ENCODE measurements at regions not wholly inside any gene's neighbourhood (a gene's known extent, or its start where the extent isn't known, plus 50 kb on each side); places are given as distances from the start of the nearest gene placed in this dataset.

- Mint-ChIP-seq H3K27ac (no peak overlapping the region), H3K9me3 (peaks cover 7% of the 10 kb centered on the region)
These were observed 249.7 kb upstream of the RUNX1 start for GRCh38 chr21:35298757-35299156.

DNA sequence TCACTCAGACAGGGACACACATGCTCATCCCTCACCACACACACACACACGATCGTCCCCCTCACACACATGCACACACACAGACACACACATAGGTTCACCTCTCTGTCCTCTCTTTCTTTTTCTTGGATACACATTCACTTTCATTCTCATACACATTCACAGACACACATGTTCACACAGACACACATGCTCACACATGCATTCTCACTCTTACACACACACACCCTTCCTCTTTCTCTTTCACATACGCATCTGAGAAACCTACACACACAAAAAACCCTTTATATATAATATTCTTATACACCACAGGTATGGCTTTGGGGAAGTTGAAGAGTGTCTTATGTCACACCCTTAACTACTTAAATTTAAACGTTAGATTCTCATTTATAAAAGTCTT is 248.6 kb upstream of the RUNX1 start:
- H3K27me3 Mint-ChIP-seq = peaks cover 2% of the 10 kb centered on the region
- H3K36me3 Mint-ChIP-seq (ENCODE audit: low read depth) = no peaks in the 10 kb centered on the region
- peaks cover 7% of the 10 kb centered on the region for H3K9me3 Mint-ChIP-seq
- H3K4me1 Mint-ChIP-seq = peaks cover 2% of the 10 kb centered on the region
- intact Hi-C loops (cut with micrococcal nuclease) = no loop called here
- no peak overlapping the region for H3K4me3 Mint-ChIP-seq
- no peak overlapping the region for H3K27ac Mint-ChIP-seq
- peak; percentile 34 for DNase-seq

More at GRCh38 chr21:35298757-35299156, 249.7 kb upstream of the RUNX1 start:
- Mint-ChIP-seq H3K27me3 (peaks cover 2% of the 10 kb centered on the region), H3K4me3 (no peak overlapping the region), H3K4me1 (peaks cover 2% of the 10 kb centered on the region), H3K36me3 (ENCODE audit: low read depth) (no peaks in the 10 kb centered on the region)
- no peak for DNase-seq
- intact Hi-C loops (cut with micrococcal nuclease) = no loop called here

GRCh38 chr21:35294231-35294898 is 245.3 kb upstream of the RUNX1 start:
- H3K4me1 Mint-ChIP-seq = peaks cover 2% of the 10 kb centered on the region
- H3K9me3 Mint-ChIP-seq = peaks cover 3% of the 10 kb centered on the region
- no peak overlapping the region for H3K27ac Mint-ChIP-seq
- H3K27me3 Mint-ChIP-seq = peaks cover 2% of the 10 kb centered on the region
- no peaks in the 10 kb centered on the region for H3K36me3 Mint-ChIP-seq (ENCODE audit: low read depth)
- intact Hi-C loops (cut with micrococcal nuclease) = no loop called here
- H3K4me3 Mint-ChIP-seq = no peak overlapping the region
- no peak for DNase-seq

DNA sequence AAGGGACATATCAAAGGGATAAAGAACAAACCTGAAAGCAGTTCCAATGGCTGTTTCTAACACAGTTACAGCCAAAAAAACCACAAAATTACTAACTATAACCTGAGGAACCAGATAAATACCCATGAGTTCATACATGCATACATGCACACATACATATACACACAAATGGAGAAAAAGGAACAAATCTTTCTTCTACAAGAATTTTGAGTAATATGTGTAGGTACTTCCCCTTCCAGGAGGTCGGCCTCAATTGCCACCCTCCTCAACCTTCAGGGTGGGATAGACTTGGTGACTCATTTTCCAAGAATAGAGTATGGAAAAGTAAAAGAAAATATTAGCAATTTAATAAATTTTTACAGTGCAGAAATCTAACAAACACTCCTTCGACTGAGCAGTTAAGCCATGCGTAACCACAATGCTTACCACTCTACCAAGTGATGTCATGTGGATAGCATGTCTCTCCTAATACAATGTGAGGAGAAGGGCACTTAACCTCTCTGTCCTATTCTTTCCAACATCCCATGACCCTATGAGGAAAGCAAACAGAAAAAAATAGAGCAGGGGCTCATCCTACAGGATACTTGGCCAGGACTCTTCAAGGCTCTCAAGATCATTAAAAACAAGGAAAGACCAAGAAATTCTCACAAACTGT is 243.0 kb upstream of the RUNX1 start:
- DNase-seq = no peak
- H3K36me3 Mint-ChIP-seq (ENCODE audit: low read depth) = peaks cover 4% of the 10 kb centered on the region
- peaks cover 2% of the 10 kb centered on the region for H3K27me3 Mint-ChIP-seq
- no peak overlapping the region for H3K4me3 Mint-ChIP-seq
- intact Hi-C loops (cut with micrococcal nuclease) = no loop called here
- no peak overlapping the region for H3K27ac Mint-ChIP-seq
- peaks cover 2% of the 10 kb centered on the region for H3K4me1 Mint-ChIP-seq
- peaks cover 17% of the 10 kb centered on the region for H3K9me3 Mint-ChIP-seq

DNA sequence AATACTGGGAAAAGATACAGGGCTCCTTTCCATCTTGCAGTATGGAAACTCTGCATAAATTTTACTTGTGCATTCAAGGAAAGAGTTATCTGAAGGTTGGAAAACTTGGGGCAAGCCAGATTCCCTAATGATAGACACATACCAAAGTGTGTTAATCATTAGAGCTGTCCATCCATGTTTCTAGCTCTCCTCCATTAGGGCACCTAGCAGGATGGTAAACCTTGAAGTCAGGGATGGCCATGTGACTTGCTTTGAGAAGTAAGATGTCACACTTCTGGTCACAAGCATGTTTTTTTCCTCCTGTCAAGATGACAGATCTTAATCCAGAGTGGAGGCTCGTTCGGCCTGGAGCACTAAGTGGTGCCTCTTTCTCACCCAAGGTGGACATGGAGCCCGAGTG is 241.9 kb upstream of the RUNX1 start:
- peaks cover 4% of the 10 kb centered on the region for H3K36me3 Mint-ChIP-seq (ENCODE audit: low read depth)
- peaks cover 2% of the 10 kb centered on the region for H3K4me1 Mint-ChIP-seq
- peaks cover 19% of the 10 kb centered on the region for H3K9me3 Mint-ChIP-seq
- no peak for DNase-seq
- no peak overlapping the region for H3K4me3 Mint-ChIP-seq
- intact Hi-C loops (cut with micrococcal nuclease) = no loop called here
- no peaks in the 10 kb centered on the region for H3K27me3 Mint-ChIP-seq
- no peak overlapping the region for H3K27ac Mint-ChIP-seq

DNA sequence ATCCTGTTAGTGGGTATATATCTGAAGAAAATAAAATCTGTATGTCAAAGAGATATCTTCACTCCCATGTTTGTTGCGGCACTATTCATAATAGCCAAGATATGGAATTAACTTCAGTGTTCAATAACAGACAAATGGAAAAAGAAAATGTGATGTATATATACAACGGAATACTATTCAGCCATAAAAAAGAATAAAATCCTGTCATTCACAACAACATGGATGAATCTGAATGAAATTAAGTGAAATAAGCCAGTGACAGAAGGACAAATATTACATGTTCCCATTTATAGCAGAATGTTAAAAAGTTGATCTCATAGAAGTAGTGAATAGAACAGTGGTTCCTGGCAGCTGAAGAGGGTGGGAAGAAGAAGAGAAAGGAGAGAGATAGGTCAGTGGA is 239.1 kb upstream of the RUNX1 start:
- no peak for DNase-seq
- peaks cover 4% of the 10 kb centered on the region for H3K36me3 Mint-ChIP-seq (ENCODE audit: low read depth)
- H3K27ac Mint-ChIP-seq = no peak overlapping the region
- peaks cover 26% of the 10 kb centered on the region for H3K9me3 Mint-ChIP-seq
- no peaks in the 10 kb centered on the region for H3K27me3 Mint-ChIP-seq
- no peaks in the 10 kb centered on the region for H3K4me1 Mint-ChIP-seq
- H3K4me3 Mint-ChIP-seq = no peak overlapping the region
- intact Hi-C loops (cut with micrococcal nuclease) = no loop called here

DNA sequence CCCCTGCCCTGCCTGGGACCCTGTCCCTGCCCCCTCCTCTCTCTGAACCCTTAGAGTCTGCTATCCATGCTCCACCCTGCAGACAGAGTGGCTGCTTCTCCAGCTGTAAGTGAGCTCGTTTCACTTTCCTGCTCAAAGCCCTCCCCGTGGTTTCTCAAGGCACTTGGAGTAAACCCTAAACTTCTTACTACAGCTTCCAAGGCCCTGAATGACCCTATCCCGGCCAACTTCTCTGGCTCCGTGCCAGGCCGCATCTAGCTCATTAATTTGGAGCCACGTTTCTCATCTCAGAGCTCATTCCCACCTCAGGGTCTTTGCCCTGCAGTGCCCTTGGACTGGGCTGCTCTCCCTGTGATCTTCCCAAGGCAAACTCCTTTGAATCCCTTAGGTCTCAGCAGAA is 235.1 kb upstream of the RUNX1 start:
- Mint-ChIP-seq H3K27ac (no peak overlapping the region), H3K9me3 (peaks cover 26% of the 10 kb centered on the region), H3K27me3 (no peaks in the 10 kb centered on the region), H3K4me1 (peaks cover 4% of the 10 kb centered on the region), H3K36me3 (ENCODE audit: low read depth) (peaks cover 4% of the 10 kb centered on the region), H3K4me3 (no peak overlapping the region)
- intact Hi-C loops (cut with micrococcal nuclease) = no loop called here
- DNase-seq = peak; percentile 51

- H3K36me3 Mint-ChIP-seq (ENCODE audit: low read depth) = peaks cover 4% of the 10 kb centered on the region
- H3K4me3 Mint-ChIP-seq = no peak overlapping the region
- peaks cover 4% of the 10 kb centered on the region for H3K4me1 Mint-ChIP-seq
- intact Hi-C loops (cut with micrococcal nuclease) = no loop called here
- no peak overlapping the region for H3K27ac Mint-ChIP-seq
- DNase-seq = peak; percentile 37
- no peaks in the 10 kb centered on the region for H3K27me3 Mint-ChIP-seq
- peaks cover 19% of the 10 kb centered on the region for H3K9me3 Mint-ChIP-seq
These were observed 233.8 kb upstream of the RUNX1 start for GRCh38 chr21:35282944-35283343.

DNA sequence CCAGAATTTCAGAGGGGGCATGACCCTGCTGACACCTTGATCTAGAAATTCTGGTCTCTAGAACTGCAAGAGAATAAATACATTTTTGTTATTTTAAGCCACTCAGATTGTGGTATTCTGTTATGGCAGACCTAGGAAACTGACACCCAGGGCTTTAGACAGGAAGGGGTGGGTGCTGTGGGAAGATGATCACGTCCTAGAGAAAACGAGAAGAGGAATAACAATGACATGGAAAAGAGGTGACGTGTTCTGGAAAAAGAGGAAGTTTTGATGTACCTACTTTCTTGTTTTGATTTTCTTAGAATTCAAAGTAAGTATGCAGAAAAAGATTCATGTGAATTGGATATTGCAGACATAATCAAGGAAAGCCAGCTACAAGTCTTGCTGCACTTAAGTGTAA is 232.9 kb upstream of the RUNX1 start:
- H3K27ac Mint-ChIP-seq = no peak overlapping the region
- DNase-seq = peak; percentile 16
- no peak overlapping the region for H3K4me3 Mint-ChIP-seq
- H3K9me3 Mint-ChIP-seq = peaks cover 12% of the 10 kb centered on the region
- H3K4me1 Mint-ChIP-seq = peaks cover 4% of the 10 kb centered on the region
- H3K27me3 Mint-ChIP-seq = no peaks in the 10 kb centered on the region
- no peaks in the 10 kb centered on the region for H3K36me3 Mint-ChIP-seq (ENCODE audit: low read depth)
- intact Hi-C loops (cut with micrococcal nuclease) = no loop called here

DNA sequence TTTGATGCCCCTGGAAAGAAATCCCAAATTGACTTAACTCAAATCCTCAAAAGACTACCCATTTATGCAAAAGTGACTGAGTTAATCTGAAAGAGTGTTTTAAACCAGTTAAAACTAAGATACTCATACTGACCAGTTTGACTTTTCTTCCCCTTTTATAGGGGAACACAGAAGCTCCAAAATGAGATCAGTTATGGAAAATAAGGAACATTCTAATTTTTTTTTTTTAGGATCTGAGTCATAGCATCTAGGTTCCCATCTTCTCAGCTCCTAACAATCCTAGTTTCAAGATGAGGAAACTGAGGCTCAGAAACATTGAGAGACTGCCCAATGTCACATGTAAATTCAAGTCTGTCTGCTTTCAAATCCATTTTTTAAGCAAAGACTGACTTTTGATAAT is 231.1 kb upstream of the RUNX1 start:
- Mint-ChIP-seq H3K4me1 (peaks cover 4% of the 10 kb centered on the region), H3K36me3 (ENCODE audit: low read depth) (no peaks in the 10 kb centered on the region), H3K9me3 (peaks cover 4% of the 10 kb centered on the region), H3K27me3 (no peaks in the 10 kb centered on the region), H3K4me3 (no peak overlapping the region), H3K27ac (no peak overlapping the region)
- intact Hi-C loops (cut with micrococcal nuclease) = no loop called here
- DNase-seq = peak; percentile 3

DNA sequence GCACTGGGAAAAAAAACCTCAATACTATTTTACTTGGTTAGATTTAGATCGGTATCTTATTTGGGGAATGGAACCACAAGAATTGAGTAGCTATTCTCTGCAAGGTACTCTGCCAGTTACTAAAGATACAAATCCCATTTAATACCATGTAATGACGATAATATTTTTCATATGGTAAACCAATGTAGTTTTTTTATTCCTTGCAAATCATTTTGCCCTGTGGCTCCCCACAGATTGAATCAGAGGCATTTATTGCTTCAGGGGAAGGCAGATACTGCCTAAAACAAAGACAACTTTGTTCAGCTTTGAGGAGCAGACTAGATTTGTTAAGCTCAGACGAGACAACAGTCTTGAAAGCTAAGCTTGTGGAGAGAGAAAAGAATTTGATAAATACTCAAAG is 226.7 kb upstream of the RUNX1 start:
- Mint-ChIP-seq H3K27ac (no peak overlapping the region), H3K9me3 (peaks cover 4% of the 10 kb centered on the region), H3K36me3 (ENCODE audit: low read depth) (no peaks in the 10 kb centered on the region), H3K4me3 (no peak overlapping the region), H3K27me3 (no peaks in the 10 kb centered on the region), H3K4me1 (no peaks in the 10 kb centered on the region)
- intact Hi-C loops (cut with micrococcal nuclease) = no loop called here
- peak; percentile 4 for DNase-seq

- Mint-ChIP-seq H3K36me3 (ENCODE audit: low read depth) (no peaks in the 10 kb centered on the region), H3K9me3 (peaks cover 4% of the 10 kb centered on the region), H3K27me3 (no peaks in the 10 kb centered on the region), H3K4me1 (no peaks in the 10 kb centered on the region), H3K4me3 (no peak overlapping the region), H3K27ac (no peak overlapping the region)
- intact Hi-C loops (cut with micrococcal nuclease) = no loop called here
- peak; percentile 44 for DNase-seq
These were observed 225.8 kb upstream of the RUNX1 start for GRCh38 chr21:35274923-35275322.

DNA sequence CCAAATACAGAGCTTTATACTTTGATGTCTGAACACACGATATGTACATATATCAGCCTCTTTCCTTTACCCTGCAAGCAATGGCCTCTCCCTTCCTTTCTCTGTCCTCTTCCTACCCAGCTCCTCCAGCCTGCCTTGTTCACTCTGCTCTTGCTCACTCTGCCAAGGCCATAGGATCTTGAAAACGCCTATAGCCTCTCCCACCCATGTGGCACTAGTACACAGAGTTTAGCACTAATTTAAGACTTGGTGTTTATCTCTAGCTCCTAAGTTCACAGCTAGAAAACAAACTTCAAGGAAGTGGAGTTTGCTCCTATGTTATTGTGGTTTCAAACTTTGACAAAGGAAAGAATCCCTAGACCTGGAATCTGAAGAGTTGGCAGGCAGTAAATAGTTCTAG is 225.0 kb upstream of the RUNX1 start:
- Mint-ChIP-seq H3K27me3 (no peaks in the 10 kb centered on the region), H3K9me3 (peaks cover 10% of the 10 kb centered on the region), H3K36me3 (ENCODE audit: low read depth) (no peaks in the 10 kb centered on the region), H3K4me1 (no peaks in the 10 kb centered on the region), H3K27ac (no peak overlapping the region), H3K4me3 (no peak overlapping the region)
- intact Hi-C loops (cut with micrococcal nuclease) = no loop called here
- peak; percentile 11 for DNase-seq

- Mint-ChIP-seq H3K9me3 (peaks cover 10% of the 10 kb centered on the region), H3K27me3 (no peaks in the 10 kb centered on the region), H3K4me1 (no peaks in the 10 kb centered on the region), H3K4me3 (no peak overlapping the region), H3K36me3 (ENCODE audit: low read depth) (no peaks in the 10 kb centered on the region), H3K27ac (no peak overlapping the region)
- peak; percentile 36 for DNase-seq
- intact Hi-C loops (cut with micrococcal nuclease) = no loop called here
These were observed 224.2 kb upstream of the RUNX1 start for GRCh38 chr21:35273333-35273732.

Measured in activated CD4-positive, alpha-beta T cell treated with anti-CD3 and anti-CD28 coated beads, Interleukin-2, amount 10 ng/mL, durations not matched to agents 24 days and 14 days (primary cell).